PC-3 (cell line): ENCODE measurements at regions not wholly inside any gene's neighbourhood (a gene's known extent, or its start where the extent isn't known, plus 50 kb on each side); places are given as distances from the start of the nearest gene placed in this dataset.

Source experiments
- ATAC-seq: fragments of 200-7000 bp; cut with Tn5 transposase; 2 replicates; pipeline ENCODE4 v1.9.1; 2020; ENCODE audit warnings: mild to moderate bottlenecking, moderate library complexity
- BruUV-seq: library from RNA; stranded (reverse); fragments of 400-500 nt; replicated peaks from 2 replicates; lab custom pipeline; 2021; lab: Mats Ljungman, UMichigan
- CTCF ChIA-PET: fragments of 300-600 bp; sonication (Branson Sonifier 250); formaldehyde crosslinking; loops from one replicate; lab custom pipeline; 2022; ENCODE audit warnings: antibody characterized with exemption; lab: Charles Lee
- POLR2A ChIA-PET: fragments of 300-600 bp; sonication (Branson Sonifier 250); formaldehyde crosslinking; loops from one replicate; lab custom pipeline; 2022; ENCODE audit warnings: antibody characterized with exemption; ENCODE audit not compliant: unreplicated experiment; lab: Charles Lee
- DNase-seq: peaks from one replicate; pipeline ENCODE4 v3.0.0-alpha.2; 2015
- H2AFZ ChIP-seq: fragments of 300-600 bp; sonication (generic); 2 replicates; pipeline ENCODE4 v1.6.0; 2016; ENCODE audit warnings: antibody characterized with exemption, low read length
- H3F3A ChIP-seq: fragments of 300-600 bp; sonication (generic); one replicate; pipeline ENCODE4 v1.6.0; 2017; ENCODE audit warnings: antibody characterized with exemption, low read length, control low read depth, mild to moderate bottlenecking; ENCODE audit not compliant: unreplicated experiment
- H3K27ac ChIP-seq: fragments of 300-600 bp; sonication (generic); 2 replicates; pipeline ENCODE4 v1.5.1; 2016; ENCODE audit warnings: mild to moderate bottlenecking, low read length
- H3K27me3 ChIP-seq: fragments of 300-600 bp; sonication (generic); 2 replicates; pipeline ENCODE4 v1.6.1; 2016; ENCODE audit warnings: low read length, mixed read lengths
- H3K36me3 ChIP-seq: fragments of 300-600 bp; sonication (generic); 2 replicates; pipeline ENCODE4 v1.6.1; 2016; ENCODE audit warnings: low read depth, mixed run types, low read length, mixed read lengths
- H3K4me1 ChIP-seq: fragments of 300-600 bp; sonication (generic); 2 replicates; pipeline ENCODE4 v1.5.1; 2016; ENCODE audit warnings: low read length; ENCODE audit not compliant: insufficient read depth
- H3K4me2 ChIP-seq: fragments of 300-600 bp; sonication (generic); 2 replicates; pipeline ENCODE4 v1.6.0; 2016; ENCODE audit warnings: low read length
- H3K4me3 ChIP-seq: fragments of 300-600 bp; sonication (generic); 2 replicates; pipeline ENCODE4 v1.5.1; 2016; ENCODE audit warnings: mild to moderate bottlenecking, low read length, mixed read lengths
- H3K79me2 ChIP-seq: fragments of 300-600 bp; sonication (generic); 2 replicates; pipeline ENCODE4 v1.6.1; 2017; ENCODE audit warnings: low read length, mixed read lengths
- H3K9ac ChIP-seq: fragments of 300-600 bp; sonication (generic); 2 replicates; pipeline ENCODE4 v1.6.0; 2016; ENCODE audit warnings: mild to moderate bottlenecking, low read length
- H3K9me2 ChIP-seq: fragments of 300-600 bp; sonication (generic); replicated peaks from 2 replicates; pipeline ENCODE4 v1.6.1; 2016; ENCODE audit warnings: mixed run types, low read length, mixed read lengths
- H3K9me3 ChIP-seq: fragments of 300-600 bp; sonication (generic); 2 replicates; pipeline ENCODE4 v1.6.1; 2016; ENCODE audit warnings: low read length, mixed read lengths
- H4K20me1 ChIP-seq: fragments of 300-600 bp; sonication (generic); 2 replicates; pipeline ENCODE4 v1.6.1; 2016; ENCODE audit warnings: low read length, mixed read lengths
- CTCF ChIP-seq: fragments of 300-600 bp; sonication (generic); conservative IDR thresholded peaks from 2 replicates; pipeline ENCODE4 v1.5.1; 2017; ENCODE audit warnings: antibody characterized with exemption, low read depth, mild to moderate bottlenecking, low read length
- EZH2 ChIP-seq: fragments of 300-600 bp; sonication (generic); IDR thresholded peaks from one replicate; pipeline ENCODE4 v1.6.1; 2017; ENCODE audit warnings: antibody characterized with exemption, mild to moderate bottlenecking, low read length; ENCODE audit not compliant: unreplicated experiment
- EZH2phosphoT487 ChIP-seq: fragments of 300-600 bp; sonication (generic); IDR thresholded peaks from 2 replicates; pipeline ENCODE4 v1.6.1; 2018; ENCODE audit warnings: mild to moderate bottlenecking, antibody characterized with exemption, low read length, borderline replicate concordance
- intact Hi-C: fragments of 100-400 bp; cut with micrococcal nuclease; formaldehyde crosslinking; loops from 2 replicates; pipeline ENCODE4 v1.9.0; 2023

- Histone ChIP-seq H3K9me3 (peaks cover 13% of the 10 kb centered on the region; the same call in 1 of the 2 replicates), H3K4me1 (no peaks in the 10 kb centered on the region), H3F3A (no peaks in the 10 kb centered on the region), H3K36me3 (no peaks in the 10 kb centered on the region), H2AFZ (no peak overlapping the region), H3K4me3 (no peak overlapping the region), H3K27ac (no peak overlapping the region), H3K9me2 (no peaks in the 10 kb centered on the region), H3K27me3 (no peaks in the 10 kb centered on the region), H3K4me2 (no peak overlapping the region), H3K9ac (no peak overlapping the region), H4K20me1 (no peaks in the 10 kb centered on the region), H3K79me2 (no peaks in the 10 kb centered on the region)
- TF ChIP-seq CTCF (no peak), EZH2phosphoT487 (no peak)
- BruUV-seq = no TSS peak
- ATAC-seq (no peak), DNase-seq (no peak)
- intact Hi-C loops = no loop called here
- POLR2A ChIA-PET = no interaction called here
- CTCF ChIA-PET = no interaction called here
Observed at GRCh38 chr11:115745066-115745465, 240.9 kb upstream of the CADM1 start.

- ATAC-seq = no peak
- Histone ChIP-seq H3K79me2 (no peaks in the 10 kb centered on the region), H3K9me3 (peaks cover 14% of the 10 kb centered on the region), H3K4me2 (no peak overlapping the region), H3K4me1 (no peaks in the 10 kb centered on the region), H3K9me2 (no peaks in the 10 kb centered on the region), H3K4me3 (no peak overlapping the region), H3F3A (no peaks in the 10 kb centered on the region), H3K9ac (no peak overlapping the region), H3K27ac (no peak overlapping the region), H2AFZ (no peak overlapping the region), H3K36me3 (no peaks in the 10 kb centered on the region), H3K27me3 (no peaks in the 10 kb centered on the region), H4K20me1 (no peaks in the 10 kb centered on the region)
- POLR2A ChIA-PET = no interaction called here
- BruUV-seq = no TSS peak
- intact Hi-C loops = no loop called here
- no peak for TF ChIP-seq EZH2phosphoT487
- no peak for TF ChIP-seq CTCF
- no peak for TF ChIP-seq EZH2
- CTCF ChIA-PET = no interaction called here
- DNase-seq = no peak
Observed at GRCh38 chr11:115743719-115744118, 239.5 kb upstream of the CADM1 start.

- Histone ChIP-seq H3K27me3 (no peaks in the 10 kb centered on the region), H3K4me1 (no peaks in the 10 kb centered on the region), H3K9me2 (no peaks in the 10 kb centered on the region), H3K4me3 (no peak overlapping the region), H4K20me1 (no peaks in the 10 kb centered on the region), H3K79me2 (no peaks in the 10 kb centered on the region), H3K9me3 (peaks cover 16% of the 10 kb centered on the region), H2AFZ (no peak overlapping the region), H3K9ac (no peak overlapping the region), H3K27ac (no peak overlapping the region), H3K4me2 (no peak overlapping the region), H3K36me3 (no peaks in the 10 kb centered on the region), H3F3A (no peaks in the 10 kb centered on the region)
- no peak for ATAC-seq
- ChIA-PET CTCF (no interaction called here), POLR2A (no interaction called here)
- intact Hi-C loops = no loop called here
- TF ChIP-seq EZH2 (no peak), CTCF (no peak), EZH2phosphoT487 (no peak)
- no TSS peak for BruUV-seq
- DNase-seq = no peak
Observed at GRCh38 chr11:115741376-115742107, 237.3 kb upstream of the CADM1 start.
